ENCODE measurements at regions not wholly inside any gene's neighbourhood (a gene's known extent, or its start where the extent isn't known, plus 50 kb on each side); places are given as distances from the start of the nearest gene placed in this dataset.

GRCh38 chr4:53907772-53908171 is 156.6 kb downstream of the CHIC2 start:
- no peak for DNase-seq (ENCODE audit: low spot score)
- TF ChIP-seq CTCF (IDR thresholded peaks at IDR 0.05; ENCODE audit: extremely low read depth, missing control alignments): no peak

- DNase-seq (ENCODE audit: low spot score): no peak
- TF ChIP-seq CTCF (IDR thresholded peaks at IDR 0.05; ENCODE audit: extremely low read depth, missing control alignments): no peak
These were observed 157.7 kb downstream of the CHIC2 start for GRCh38 chr4:53906606-53907190.

GRCh38 chr4:53905941-53906377 is 158.4 kb downstream of the CHIC2 start:
- no peak for DNase-seq (ENCODE audit: low spot score)
- TF ChIP-seq CTCF (IDR thresholded peaks at IDR 0.05; ENCODE audit: extremely low read depth, missing control alignments): no peak

GRCh38 chr4:53905276-53905940 is 159.0 kb downstream of the CHIC2 start:
- TF ChIP-seq CTCF (IDR thresholded peaks at IDR 0.05; ENCODE audit: extremely low read depth, missing control alignments): no peak
- no peak for DNase-seq (ENCODE audit: low spot score)

GRCh38 chr4:53902786-53903185 is 161.6 kb downstream of the CHIC2 start:
- no peak for TF ChIP-seq CTCF (IDR thresholded peaks at IDR 0.05; ENCODE audit: extremely low read depth, missing control alignments)
- no peak for DNase-seq (ENCODE audit: low spot score)

GRCh38 chr4:53900271-53900649 is 164.1 kb downstream of the CHIC2 start:
- TF ChIP-seq CTCF (IDR thresholded peaks at IDR 0.05; ENCODE audit: extremely low read depth, missing control alignments): no peak
- DNase-seq (ENCODE audit: low spot score): no peak

- DNase-seq (ENCODE audit: low spot score): no peak
- TF ChIP-seq CTCF (IDR thresholded peaks at IDR 0.05; ENCODE audit: extremely low read depth, missing control alignments): no peak
These were observed 164.7 kb downstream of the CHIC2 start for GRCh38 chr4:53899586-53900270.

All from GM20000 (cell line).